GM12874 (cell line): ENCODE measurements at regions not wholly inside any gene's neighbourhood (a gene's known extent, or its start where the extent isn't known, plus 50 kb on each side); places are given as distances from the start of the nearest gene placed in this dataset.

ENCODE experiments used
- TF ChIP-seq, protein P1 (sequence below): IDR thresholded peaks from 2 replicates; pipeline ENCODE4 v1.5.1; 2011; ENCODE audit warnings: low read depth, mild to moderate bottlenecking, control low read depth, low read length, moderate library complexity; ENCODE audit not compliant: insufficient read depth

DNA sequence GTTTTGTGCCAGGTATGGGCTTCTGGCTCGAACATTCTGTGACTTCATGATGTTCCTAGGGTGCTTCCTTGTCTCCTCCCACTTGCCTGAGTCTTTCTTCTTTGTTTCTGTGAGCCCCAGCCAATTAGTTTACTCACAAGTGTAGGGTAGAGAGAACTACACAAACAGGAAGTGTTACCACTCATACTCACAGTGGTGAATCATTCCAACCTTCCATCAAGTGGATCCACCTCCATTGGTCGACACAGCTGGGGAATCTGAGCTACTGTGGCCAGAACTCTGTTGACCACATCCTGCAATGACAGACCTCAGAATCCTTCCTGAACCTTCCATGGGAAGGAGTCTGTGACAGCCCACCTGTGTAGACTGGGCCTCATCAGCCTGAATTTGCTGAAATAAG lies 76.8 kb downstream of the UNC5CL start:
- TF ChIP-seq, protein P1, sequence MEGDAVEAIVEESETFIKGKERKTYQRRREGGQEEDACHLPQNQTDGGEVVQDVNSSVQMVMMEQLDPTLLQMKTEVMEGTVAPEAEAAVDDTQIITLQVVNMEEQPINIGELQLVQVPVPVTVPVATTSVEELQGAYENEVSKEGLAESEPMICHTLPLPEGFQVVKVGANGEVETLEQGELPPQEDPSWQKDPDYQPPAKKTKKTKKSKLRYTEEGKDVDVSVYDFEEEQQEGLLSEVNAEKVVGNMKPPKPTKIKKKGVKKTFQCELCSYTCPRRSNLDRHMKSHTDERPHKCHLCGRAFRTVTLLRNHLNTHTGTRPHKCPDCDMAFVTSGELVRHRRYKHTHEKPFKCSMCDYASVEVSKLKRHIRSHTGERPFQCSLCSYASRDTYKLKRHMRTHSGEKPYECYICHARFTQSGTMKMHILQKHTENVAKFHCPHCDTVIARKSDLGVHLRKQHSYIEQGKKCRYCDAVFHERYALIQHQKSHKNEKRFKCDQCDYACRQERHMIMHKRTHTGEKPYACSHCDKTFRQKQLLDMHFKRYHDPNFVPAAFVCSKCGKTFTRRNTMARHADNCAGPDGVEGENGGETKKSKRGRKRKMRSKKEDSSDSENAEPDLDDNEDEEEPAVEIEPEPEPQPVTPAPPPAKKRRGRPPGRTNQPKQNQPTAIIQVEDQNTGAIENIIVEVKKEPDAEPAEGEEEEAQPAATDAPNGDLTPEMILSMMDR, result no peak

DNA sequence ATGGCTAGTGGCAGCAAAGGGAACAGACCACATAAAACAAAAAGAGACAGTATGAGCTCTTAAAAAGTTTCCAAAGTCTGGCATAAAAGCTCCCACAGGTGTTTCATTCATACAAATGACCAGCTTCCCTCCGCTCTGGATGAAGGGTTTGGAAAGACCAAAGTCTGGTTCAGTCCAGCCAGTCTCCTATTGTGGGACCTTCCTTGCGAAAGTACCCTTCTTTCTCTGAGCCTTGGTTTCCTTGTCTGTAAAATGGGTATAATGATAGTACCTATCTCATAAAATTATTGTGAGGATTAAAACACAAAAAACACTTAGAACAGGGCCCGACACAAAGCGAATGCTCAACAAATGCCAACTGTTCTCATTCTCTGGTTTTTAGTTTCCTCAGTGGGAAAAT lies 77.2 kb downstream of the UNC5CL start:
- TF ChIP-seq, protein P1, result no peak

DNA sequence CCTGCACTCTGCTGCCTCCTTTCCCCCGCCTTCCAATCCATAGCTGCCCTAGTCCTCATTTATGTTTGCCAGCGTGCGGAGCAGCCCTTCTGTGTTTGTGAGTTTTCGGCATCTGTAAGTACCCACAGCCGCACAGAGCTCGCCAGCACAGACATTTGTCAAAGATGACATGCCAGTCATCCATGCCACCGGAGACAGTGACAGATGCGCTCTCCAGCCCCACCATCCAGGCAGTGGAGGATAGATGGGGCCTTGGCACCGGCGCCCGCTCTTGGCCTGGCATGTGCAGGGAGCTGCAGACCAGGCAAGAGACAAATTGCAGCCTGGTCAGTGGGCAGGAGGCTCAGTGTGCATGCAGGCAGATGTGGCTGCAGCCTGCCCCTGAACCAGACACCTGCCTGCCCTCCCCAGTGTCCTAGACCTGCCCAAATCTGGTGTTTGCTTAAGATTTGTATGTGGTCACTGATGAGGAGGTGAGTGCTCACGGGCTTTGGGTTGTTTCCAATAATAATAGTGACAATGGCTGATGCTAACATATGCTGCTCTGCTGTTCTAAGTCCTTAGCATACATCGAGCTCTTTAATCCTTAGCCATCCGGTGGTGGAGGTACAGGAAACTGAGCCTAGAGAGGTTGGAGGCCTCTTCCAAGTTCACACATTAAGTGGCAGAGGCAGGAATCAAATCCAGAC lies 78.1 kb downstream of the UNC5CL start:
- TF ChIP-seq, protein P1, result no peak

DNA sequence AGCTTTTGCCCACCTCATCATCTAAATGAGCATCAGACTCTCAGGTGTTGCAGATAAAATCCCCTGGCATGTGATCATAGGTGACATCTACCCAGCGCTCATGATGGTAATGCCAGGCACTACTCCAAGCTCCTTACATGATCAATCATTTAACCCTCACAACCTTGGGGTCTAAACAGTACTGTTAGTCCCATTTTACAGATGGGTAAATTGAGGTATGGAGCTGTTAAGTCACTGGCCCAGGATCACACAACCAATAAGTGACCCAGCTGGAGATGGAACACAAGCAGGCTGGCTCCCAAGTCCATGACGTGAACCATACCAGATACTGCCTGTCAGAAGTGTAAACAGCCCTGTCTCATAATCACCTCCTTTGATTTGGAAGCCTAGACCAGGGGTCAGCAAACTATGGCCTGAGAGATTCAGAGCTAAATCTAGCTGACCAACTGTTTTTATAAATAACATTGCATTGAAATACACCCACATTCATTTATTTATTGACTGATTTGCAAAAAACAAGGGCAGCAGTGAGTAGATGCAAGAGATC lies 79.2 kb downstream of the UNC5CL start:
- TF ChIP-seq, protein P1, result no peak

DNA sequence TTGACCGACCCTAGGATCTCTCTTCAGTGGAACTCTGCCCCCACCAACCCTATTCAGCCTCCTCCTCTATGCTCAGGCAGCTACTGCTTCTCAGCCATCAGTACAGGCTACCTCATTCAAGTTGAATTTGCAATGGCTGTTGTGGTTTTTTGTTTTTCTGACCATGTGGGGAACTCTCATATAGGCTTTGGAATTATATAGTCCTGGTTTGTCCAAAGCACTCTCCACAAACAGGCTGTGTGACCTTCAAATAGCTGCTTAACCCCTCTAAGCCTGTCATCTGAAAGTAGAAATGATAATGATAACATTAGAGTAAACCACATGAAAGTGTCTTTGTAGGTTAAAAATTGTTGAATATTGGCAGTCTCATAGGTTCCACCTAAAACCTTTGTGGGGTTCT lies 80.3 kb downstream of the UNC5CL start:
- TF ChIP-seq, protein P1, result no peak

DNA sequence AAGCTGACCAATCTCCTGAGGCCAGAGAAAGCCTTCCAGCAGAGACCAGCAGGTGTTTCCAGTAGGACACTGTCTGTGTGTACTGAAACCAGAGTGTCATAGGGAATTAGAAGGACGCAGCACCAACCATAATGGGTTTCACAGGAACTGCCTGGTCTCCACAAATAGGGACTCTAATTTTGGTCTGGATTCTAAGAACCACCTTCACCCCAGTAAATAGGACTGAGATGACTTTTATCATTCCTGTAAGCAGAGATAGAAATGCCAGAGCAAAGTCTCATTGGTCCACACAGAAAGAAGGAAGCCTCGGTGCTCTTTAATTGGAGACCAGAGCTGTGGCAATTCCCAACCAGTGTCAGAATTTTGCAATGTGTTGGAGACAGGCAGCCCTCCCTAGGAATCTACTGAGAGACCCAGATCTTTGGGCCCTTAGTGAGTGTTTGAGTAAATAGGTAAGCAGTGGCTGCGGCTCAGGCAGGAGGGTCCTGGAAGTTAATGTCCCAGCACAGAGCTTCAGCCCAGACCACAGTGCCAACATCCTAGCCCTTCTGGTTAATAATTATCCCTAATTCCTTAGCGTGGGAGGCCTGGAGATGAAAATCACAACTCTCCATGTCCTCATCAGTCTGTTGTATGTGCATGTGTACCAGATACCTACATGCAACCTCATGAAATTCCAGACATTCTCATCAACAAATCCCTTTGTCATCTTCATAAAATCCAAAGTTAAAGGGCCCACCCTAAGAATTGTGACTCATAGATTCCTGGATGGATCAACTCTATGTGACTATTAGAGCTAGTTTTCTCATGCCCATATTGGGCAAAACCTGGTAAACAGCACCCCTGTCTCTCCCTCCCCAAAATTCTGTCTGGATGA lies 81.2 kb downstream of the UNC5CL start:
- TF ChIP-seq, protein P1, result no peak

DNA sequence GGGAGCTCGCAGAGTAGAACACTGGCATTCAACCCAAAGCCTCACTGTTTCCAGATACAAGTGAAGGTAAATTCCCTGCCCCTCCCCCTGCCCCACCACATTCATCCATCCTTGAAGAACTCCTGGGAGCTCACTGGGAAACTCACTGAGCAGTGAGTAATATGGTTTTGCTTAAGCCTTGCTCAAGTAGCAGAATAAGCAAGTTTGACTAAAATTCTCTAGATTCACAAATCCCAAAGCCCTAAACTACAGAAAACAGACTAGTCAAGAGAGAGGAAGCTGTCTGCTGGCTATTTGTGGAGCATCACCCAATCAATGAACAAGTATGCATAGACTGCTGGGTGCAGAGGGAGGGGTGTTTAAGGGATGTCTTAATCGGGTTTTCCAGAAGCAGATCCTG lies 82.1 kb downstream of the UNC5CL start:
- TF ChIP-seq, protein P1, result no peak
